ENCODE measurements at regions not wholly inside any gene's neighbourhood (a gene's known extent, or its start where the extent isn't known, plus 50 kb on each side); places are given as distances from the start of the nearest gene placed in this dataset.

DNA sequence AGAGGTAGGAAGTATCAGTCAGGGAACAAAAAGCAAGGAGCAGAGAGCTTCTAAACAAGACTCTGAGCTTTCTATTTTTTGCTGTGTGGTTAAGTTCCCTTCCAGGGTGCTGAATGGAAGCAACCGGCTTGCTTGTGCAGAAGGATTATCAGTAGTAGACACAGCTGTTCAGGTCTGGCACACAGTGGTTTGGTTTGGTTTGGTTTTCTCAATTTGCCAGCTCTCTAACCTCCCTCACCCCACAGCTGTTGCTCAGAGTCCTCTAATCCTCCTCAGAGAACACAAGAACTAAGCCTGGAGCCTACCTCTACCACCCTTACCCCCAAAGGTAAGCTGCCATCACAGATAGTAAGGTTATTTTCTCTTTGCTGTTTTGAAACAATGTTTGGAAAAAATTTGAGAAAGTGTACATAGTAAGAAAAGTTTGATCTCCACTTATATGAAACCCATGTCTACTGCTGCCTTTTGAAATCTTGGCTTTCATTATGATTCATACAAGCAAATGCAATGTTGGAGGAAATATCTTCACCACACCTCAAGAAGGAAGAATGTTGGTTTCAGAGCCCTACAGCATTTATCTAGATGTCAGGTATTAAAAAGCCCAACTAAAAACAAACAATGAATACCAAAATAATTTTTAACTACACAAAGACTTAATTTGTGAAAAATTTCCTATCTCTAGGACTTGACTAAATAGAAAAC is 255.3 kb downstream of the NR4A2 start:
- no peak for DNase-seq
- TF ChIP-seq, protein P1, sequence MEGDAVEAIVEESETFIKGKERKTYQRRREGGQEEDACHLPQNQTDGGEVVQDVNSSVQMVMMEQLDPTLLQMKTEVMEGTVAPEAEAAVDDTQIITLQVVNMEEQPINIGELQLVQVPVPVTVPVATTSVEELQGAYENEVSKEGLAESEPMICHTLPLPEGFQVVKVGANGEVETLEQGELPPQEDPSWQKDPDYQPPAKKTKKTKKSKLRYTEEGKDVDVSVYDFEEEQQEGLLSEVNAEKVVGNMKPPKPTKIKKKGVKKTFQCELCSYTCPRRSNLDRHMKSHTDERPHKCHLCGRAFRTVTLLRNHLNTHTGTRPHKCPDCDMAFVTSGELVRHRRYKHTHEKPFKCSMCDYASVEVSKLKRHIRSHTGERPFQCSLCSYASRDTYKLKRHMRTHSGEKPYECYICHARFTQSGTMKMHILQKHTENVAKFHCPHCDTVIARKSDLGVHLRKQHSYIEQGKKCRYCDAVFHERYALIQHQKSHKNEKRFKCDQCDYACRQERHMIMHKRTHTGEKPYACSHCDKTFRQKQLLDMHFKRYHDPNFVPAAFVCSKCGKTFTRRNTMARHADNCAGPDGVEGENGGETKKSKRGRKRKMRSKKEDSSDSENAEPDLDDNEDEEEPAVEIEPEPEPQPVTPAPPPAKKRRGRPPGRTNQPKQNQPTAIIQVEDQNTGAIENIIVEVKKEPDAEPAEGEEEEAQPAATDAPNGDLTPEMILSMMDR (IDR thresholded peaks at IDR 0.05): no peak
- no peak for TF ChIP-seq POLR2A (IDR thresholded peaks at IDR 0.05)

DNA sequence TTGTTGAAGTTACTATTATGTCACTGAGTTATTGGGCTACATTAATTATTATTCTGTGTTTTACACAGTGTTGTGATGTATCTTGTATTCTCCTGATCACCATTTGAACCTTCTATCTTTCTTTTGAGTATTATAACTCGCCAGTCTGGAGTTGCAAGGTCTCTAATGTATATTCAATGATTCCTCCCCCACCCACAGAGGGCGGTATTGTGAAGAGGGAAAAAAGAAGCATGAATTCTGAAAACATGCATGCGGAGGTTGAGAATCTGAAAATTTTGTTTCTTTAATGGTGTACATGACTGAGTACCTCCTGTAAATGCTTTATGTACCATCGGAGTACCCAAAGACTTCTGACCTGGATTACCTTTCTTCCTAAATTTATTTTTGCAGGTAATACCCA is 266.6 kb downstream of the NR4A2 start:
- Histone ChIP-seq H3K4me1 (no peaks in the 10 kb centered on the region), H3K27ac (no peak overlapping the region), H3K27me3 (no peaks in the 10 kb centered on the region), H3K36me3 (no peaks in the 10 kb centered on the region), H3K4me3 (no peak overlapping the region), H3K9me3 (no peaks in the 10 kb centered on the region)
- TF ChIP-seq, protein P1 (IDR thresholded peaks at IDR 0.05): no peak
- intact Hi-C loops (cut with DNase I; ENCODE audit: low total_unique reads): no loop called here
- DNase-seq: no peak

More for the DNA sequence above, 255.3 kb downstream of the NR4A2 start:
- Histone ChIP-seq H3K4me1 (no peaks in the 10 kb centered on the region), H3K36me3 (no peaks in the 10 kb centered on the region), H3K27ac (no peak overlapping the region), H3K4me3 (no peak overlapping the region), H3K9me3 (no peaks in the 10 kb centered on the region), H3K27me3 (no peaks in the 10 kb centered on the region)
- intact Hi-C loops (cut with DNase I; ENCODE audit: low total_unique reads): no loop called here

DNA sequence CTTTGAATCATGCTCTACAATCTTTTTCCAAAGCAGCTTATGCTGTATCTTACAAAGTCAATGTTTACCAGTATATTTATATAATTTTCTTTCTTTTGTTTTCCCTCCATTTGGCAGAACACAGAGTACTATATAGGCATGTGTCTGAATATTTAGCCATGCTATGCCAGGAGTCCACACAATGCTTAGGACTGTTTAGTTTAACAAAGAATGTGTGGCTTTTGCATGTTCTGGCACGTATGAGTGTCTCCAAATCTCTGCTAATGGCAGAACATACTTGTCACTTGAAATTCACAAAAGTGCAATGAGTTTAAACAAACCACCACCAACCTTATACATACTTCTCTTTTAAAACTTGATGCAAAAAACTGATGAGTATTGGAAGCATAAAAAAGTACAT is 268.0 kb downstream of the NR4A2 start:
- DNase-seq: no peak
- intact Hi-C loops (cut with DNase I; ENCODE audit: low total_unique reads): no loop called here
- Histone ChIP-seq H3K27ac (no peak overlapping the region), H3K4me3 (no peak overlapping the region), H3K9me3 (no peaks in the 10 kb centered on the region), H3K36me3 (no peaks in the 10 kb centered on the region), H3K27me3 (no peaks in the 10 kb centered on the region), H3K4me1 (no peaks in the 10 kb centered on the region)
- TF ChIP-seq, protein P1 (IDR thresholded peaks at IDR 0.05): no peak
- TF ChIP-seq POLR2A (IDR thresholded peaks at IDR 0.05): no peak

DNA sequence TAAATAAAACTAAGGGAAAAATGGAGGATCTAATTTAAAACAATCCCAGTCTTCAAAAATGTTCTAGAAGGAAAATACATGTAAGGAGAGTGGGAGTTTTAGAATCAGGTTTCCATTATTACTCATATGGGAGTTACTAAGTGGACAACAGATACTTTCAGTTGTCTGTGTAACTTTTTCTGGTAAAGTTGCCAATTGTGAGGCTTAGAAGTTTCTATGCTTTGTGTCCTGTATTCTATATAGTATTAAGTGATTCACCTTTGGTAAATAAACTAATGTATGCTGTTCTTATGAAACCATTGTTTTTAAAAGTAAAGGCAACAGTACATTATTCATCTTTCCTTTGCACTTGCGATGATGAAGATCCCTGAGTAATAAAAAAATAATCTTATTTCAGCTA is 274.9 kb downstream of the NR4A2 start:
- H3K4me3 ChIP-seq: no peak overlapping the region

DNA sequence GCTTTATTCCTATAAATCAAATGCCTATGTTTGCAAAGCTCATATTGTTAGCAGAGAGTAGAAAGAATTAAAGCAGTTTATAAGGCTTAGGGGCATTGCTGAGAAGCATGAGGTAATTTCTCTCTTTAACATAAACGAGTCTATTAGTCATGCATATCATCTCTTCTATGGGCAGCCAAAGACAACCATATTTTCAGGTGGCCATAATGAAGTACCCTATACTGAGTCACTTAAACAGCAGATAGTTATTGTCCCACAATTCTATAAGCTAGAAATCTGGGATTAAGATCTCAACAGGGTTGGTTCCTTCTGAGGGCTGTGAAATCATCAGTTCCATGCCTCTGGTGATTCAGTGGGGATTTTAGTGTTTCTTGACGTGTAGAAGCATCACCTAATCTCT is 277.5 kb downstream of the NR4A2 start:
- Histone ChIP-seq H3K27ac (no peak overlapping the region), H3K9me3 (no peaks in the 10 kb centered on the region), H3K27me3 (no peaks in the 10 kb centered on the region), H3K4me1 (no peaks in the 10 kb centered on the region), H3K36me3 (no peaks in the 10 kb centered on the region), H3K4me3 (no peak overlapping the region)
- no peak for DNase-seq
- TF ChIP-seq, protein P1 (IDR thresholded peaks at IDR 0.05): no peak
- TF ChIP-seq POLR2A (IDR thresholded peaks at IDR 0.05): no peak
- intact Hi-C loops (cut with DNase I; ENCODE audit: low total_unique reads): no loop called here

More for the DNA sequence above, 274.9 kb downstream of the NR4A2 start:
- Histone ChIP-seq H3K36me3 (no peaks in the 10 kb centered on the region), H3K9me3 (no peaks in the 10 kb centered on the region), H3K4me1 (no peaks in the 10 kb centered on the region), H3K27me3 (no peaks in the 10 kb centered on the region), H3K27ac (no peak overlapping the region)
- intact Hi-C loops (cut with DNase I; ENCODE audit: low total_unique reads): no loop called here
- TF ChIP-seq, protein P1 (IDR thresholded peaks at IDR 0.05): no peak
- TF ChIP-seq POLR2A (IDR thresholded peaks at IDR 0.05): no peak
- DNase-seq: no peak
